Adrenal gland (tissue), 9 donors: ENCODE measurements at regions not wholly inside any gene's neighbourhood (a gene's known extent, or its start where the extent isn't known, plus 50 kb on each side); places are given as distances from the start of the nearest gene placed in this dataset.

Experiments
- DNase-seq, 7 donors: peaks; one replicate each; pipeline ENCODE4 v3.0.0-alpha.2; 2019 to 2020
- H3K27ac ChIP-seq, 5 donors: fragments of 200-600 bp; sonication (generic) in 4 of 5; 1 replicate in 3 of 5; 2 replicates in 2 of 5; pipeline versions ENCODE4 v1.5.1 to v1.8.0; 2016 to 2020; ENCODE audit warnings: mild to moderate bottlenecking in 1 of 5
- H3K27me3 ChIP-seq: fragments of 200-600 bp; 2 replicates; pipeline ENCODE4 v1.8.0; 2021
- H3K36me3 ChIP-seq, 2 donors: fragments of 200-600 bp; replicated peaks in 1 of 2; 1 replicate in 1 of 2; 2 replicates in 1 of 2; pipeline versions ENCODE4 v1.5.1 to v1.8.0; 2018 to 2022
- H3K4me1 ChIP-seq, 2 donors: fragments of 200-600 bp; replicated peaks in 1 of 2; 1 replicate in 1 of 2; 2 replicates in 1 of 2; pipeline versions ENCODE4 v1.5.1 to v1.8.0; 2018 to 2021
- H3K4me3 ChIP-seq, 4 donors: fragments of 200-600 bp; sonication (generic) in 3 of 4; one replicate each; pipeline ENCODE4 v1.5.1; 2016 to 2018
- H3K9me3 ChIP-seq, 3 donors: fragments of 200-600 bp; sonication (generic) in 1 of 3; replicated peaks in 1 of 3; 1 replicate in 2 of 3; 2 replicates in 1 of 3; pipeline versions ENCODE4 v1.5.1 to v1.8.0; 2016 to 2021
- POLR2A ChIP-seq, 2 donors: fragments of 450-650 bp; IDR thresholded peaks; one replicate each; pipeline ENCODE4 v1.6.1; 2017; ENCODE audit warnings: antibody characterized with exemption in 2 of 2, mild to moderate bottlenecking in 2 of 2, moderate library complexity in 1 of 2
- WGBS, 4 donors: extraction: QIAGEN DNeasy Blood & Tissue Kit in 2 of 4; methylation state at CpG; one replicate each; pipeline versions ENCODE4 v1.1.5 to v1.1.7; 2013 to 2017; 5-methylcytosine and 5-hydroxymethylcytosine counted together
- intact Hi-C, 2 donors: fragments of 100-400 bp; cut with DNase I; formaldehyde crosslinking; loops; one replicate each; pipeline versions ENCODE4 v1.14.1 to v1.15.0; 2022 to 2023
- TF ChIP-seq, protein P1 (sequence below), 6 experiments: fragments of 450-650 bp in 4 of 6; fragments of 200-600 bp in 2 of 6; sonication (generic) in 1 of 6; IDR thresholded peaks; 1 replicate in 5 of 6; 2 replicates in 1 of 6; pipeline versions ENCODE4 v1.5.1 to v1.8.0; 2016 to 2021; ENCODE audit warnings: antibody characterized with exemption in 6 of 6, mild to moderate bottlenecking in 2 of 6, moderate library complexity in 1 of 6
- donor health status: healthy with polysubstance abuse.
- donor health status: Bipolar disorder and iron deficiency.
- donor health status: DM: yes; HTN: yes; CAD: no.
- donor health status: DM: no; HTN: no; CAD: no.
- donor health status: DM: no; HTN: no; CAD: no.

- H3K9me3 ChIP-seq, result no peaks in the 10 kb centered on the region
- peak in 5 of 7 donors; percentile 28 to 57 (median 47) for DNase-seq
- no peak for TF ChIP-seq POLR2A (IDR thresholded peaks at IDR 0.05)
- TF ChIP-seq, protein P1, sequence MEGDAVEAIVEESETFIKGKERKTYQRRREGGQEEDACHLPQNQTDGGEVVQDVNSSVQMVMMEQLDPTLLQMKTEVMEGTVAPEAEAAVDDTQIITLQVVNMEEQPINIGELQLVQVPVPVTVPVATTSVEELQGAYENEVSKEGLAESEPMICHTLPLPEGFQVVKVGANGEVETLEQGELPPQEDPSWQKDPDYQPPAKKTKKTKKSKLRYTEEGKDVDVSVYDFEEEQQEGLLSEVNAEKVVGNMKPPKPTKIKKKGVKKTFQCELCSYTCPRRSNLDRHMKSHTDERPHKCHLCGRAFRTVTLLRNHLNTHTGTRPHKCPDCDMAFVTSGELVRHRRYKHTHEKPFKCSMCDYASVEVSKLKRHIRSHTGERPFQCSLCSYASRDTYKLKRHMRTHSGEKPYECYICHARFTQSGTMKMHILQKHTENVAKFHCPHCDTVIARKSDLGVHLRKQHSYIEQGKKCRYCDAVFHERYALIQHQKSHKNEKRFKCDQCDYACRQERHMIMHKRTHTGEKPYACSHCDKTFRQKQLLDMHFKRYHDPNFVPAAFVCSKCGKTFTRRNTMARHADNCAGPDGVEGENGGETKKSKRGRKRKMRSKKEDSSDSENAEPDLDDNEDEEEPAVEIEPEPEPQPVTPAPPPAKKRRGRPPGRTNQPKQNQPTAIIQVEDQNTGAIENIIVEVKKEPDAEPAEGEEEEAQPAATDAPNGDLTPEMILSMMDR (IDR thresholded peaks at IDR 0.05), result peak in 3 of 6 experiments; percentile 24 to 37 (median 31)
- WGBS, 4 donors, result 61 to 67% (median 63%) methylated on average over 6 of the region's 6 CpGs
- no peaks in the 10 kb centered on the region for H3K36me3 ChIP-seq
- no peak overlapping the region for H3K4me3 ChIP-seq
- intact Hi-C loops, result no loop called here
- H3K4me1 ChIP-seq, result no peaks in the 10 kb centered on the region
- no peak overlapping the region for H3K27ac ChIP-seq
- no peaks in the 10 kb centered on the region for H3K27me3 ChIP-seq
Measured at GRCh38 chr21:25350056-25350455, 257.2 kb downstream of the MRPL39 start.

DNA sequence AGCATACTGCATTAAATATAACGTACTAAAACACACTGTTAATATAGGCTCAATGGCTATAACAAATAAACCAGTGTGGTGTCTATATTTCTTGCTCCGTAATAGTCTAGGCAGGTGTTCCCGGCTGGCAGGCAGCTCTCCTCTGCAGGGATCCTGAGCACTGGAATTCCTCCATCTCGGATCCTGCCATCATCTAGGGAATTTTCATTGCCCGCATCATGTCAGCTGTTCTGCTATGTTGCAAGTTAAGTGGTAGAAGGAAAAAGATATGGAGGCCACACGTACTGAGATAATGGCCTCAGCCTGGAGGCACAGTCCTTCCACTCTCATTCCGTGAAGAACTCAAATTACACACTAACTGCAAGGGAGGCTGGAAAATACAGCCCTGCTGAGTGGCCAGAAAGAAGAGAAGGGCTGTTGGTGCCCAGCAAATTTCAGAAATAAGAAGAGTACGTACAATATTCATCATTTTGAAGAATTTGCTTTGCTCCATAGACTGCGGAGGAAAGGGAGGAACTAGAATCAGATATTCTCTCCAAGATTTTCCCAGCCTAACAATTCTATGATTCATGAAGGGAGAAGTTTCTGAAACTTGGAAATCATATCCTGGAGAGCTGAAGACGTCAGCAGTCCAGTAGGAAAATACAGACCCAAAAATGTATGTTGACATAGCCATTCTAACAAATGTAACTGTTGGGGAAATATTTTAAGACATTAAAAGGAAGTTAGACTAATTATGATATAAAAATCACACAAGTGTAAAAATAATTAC, 263.3 kb downstream of the MRPL39 start:
- H3K27me3 ChIP-seq, result no peaks in the 10 kb centered on the region
- TF ChIP-seq, protein P1 (IDR thresholded peaks at IDR 0.05), result no peak
- no peak for TF ChIP-seq POLR2A (IDR thresholded peaks at IDR 0.05)
- H3K4me1 ChIP-seq, result no peaks in the 10 kb centered on the region
- no peak overlapping the region for H3K27ac ChIP-seq
- no peak for DNase-seq
- intact Hi-C loops, result no loop called here
- 74 to 81% (median 77%) methylated on average over 10 of the region's 10 CpGs for WGBS, 4 donors
- no peaks in the 10 kb centered on the region for H3K9me3 ChIP-seq
- no peaks in the 10 kb centered on the region for H3K36me3 ChIP-seq
- H3K4me3 ChIP-seq, result no peak overlapping the region

DNA sequence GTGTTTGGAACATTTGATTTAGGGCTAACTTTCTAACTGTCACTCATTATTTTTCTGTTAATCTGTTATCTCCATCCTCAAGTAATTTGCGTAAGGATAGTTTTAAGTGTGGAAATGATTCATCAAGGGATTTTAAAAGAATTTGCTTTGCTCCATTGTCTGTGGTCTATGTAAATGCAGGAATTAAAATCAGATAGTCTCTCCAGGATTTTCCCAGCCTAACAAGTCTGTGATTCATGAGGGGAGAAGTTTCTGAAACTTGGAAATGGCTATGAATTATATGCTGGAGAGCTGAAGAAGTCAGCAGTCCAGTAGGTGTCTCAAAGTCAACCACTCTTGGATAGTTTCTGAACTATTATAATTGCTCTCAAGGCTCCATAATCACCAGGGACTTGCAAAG, 264.5 kb downstream of the MRPL39 start:
- H3K27ac ChIP-seq, result no peak overlapping the region
- no peak for DNase-seq
- H3K27me3 ChIP-seq, result no peaks in the 10 kb centered on the region
- H3K9me3 ChIP-seq, result no peaks in the 10 kb centered on the region
- no peak overlapping the region for H3K4me3 ChIP-seq
- H3K36me3 ChIP-seq, result no peaks in the 10 kb centered on the region
- no peaks in the 10 kb centered on the region for H3K4me1 ChIP-seq
- intact Hi-C loops, result no loop called here
- WGBS, 4 donors, result 74 to 82% (median 80%) methylated on average over 1 of the region's 1 CpG
- TF ChIP-seq POLR2A (IDR thresholded peaks at IDR 0.05), result no peak
- TF ChIP-seq, protein P1 (IDR thresholded peaks at IDR 0.05), result no peak

- 68 to 79% (median 78%) methylated on average over 6 of the region's 6 CpGs for WGBS, 4 donors
- no peaks in the 10 kb centered on the region for H3K4me1 ChIP-seq
- intact Hi-C loops, result no loop called here
Measured at GRCh38 chr21:25341981-25342380, 265.3 kb downstream of the MRPL39 start.

More at GRCh38 chr21:25341981-25342380, 265.3 kb downstream of the MRPL39 start:
- TF ChIP-seq POLR2A (IDR thresholded peaks at IDR 0.05), result no peak
- TF ChIP-seq, protein P1 (IDR thresholded peaks at IDR 0.05), result no peak
- H3K36me3 ChIP-seq, result no peaks in the 10 kb centered on the region
- H3K4me3 ChIP-seq, result no peak overlapping the region
- DNase-seq, result no peak
- H3K27me3 ChIP-seq, result no peaks in the 10 kb centered on the region
- no peak overlapping the region for H3K27ac ChIP-seq
- no peaks in the 10 kb centered on the region for H3K9me3 ChIP-seq
